ENCODE measurements at regions not wholly inside any gene's neighbourhood (a gene's known extent, or its start where the extent isn't known, plus 50 kb on each side); places are given as distances from the start of the nearest gene placed in this dataset.

GRCh38 chr3:168233001-168233400, 137.3 kb upstream of the GOLIM4 start:
- H2BK5ac ChIP-seq (ENCODE audit: low read depth, low read length, poor library complexity, severe bottlenecking): no peak overlapping the region
- no peak overlapping the region for H2AK5ac ChIP-seq (ENCODE audit: low read depth, low read length)
- TF ChIP-seq CHD1 (IDR thresholded peaks at IDR 0.05; ENCODE audit: low read depth, low read length): no peak
- no peak for TF ChIP-seq MXI1 (IDR thresholded peaks at IDR 0.05; ENCODE audit: borderline replicate concordance, low read depth, low read length)
- TF ChIP-seq MAFK (IDR thresholded peaks at IDR 0.05; ENCODE audit: low read depth, low read length): no peak
- no peak for TF ChIP-seq CEBPB (IDR thresholded peaks at IDR 0.05; ENCODE audit: low read depth, low read length)
- TF ChIP-seq USF2 (IDR thresholded peaks at IDR 0.05; ENCODE audit: low read depth, low read length): no peak
- TF ChIP-seq MAZ (IDR thresholded peaks at IDR 0.05; ENCODE audit: borderline replicate concordance, low read depth, low read length): no peak
- TF ChIP-seq RCOR1 (IDR thresholded peaks at IDR 0.05; ENCODE audit: insufficient replicate concordance, low read length): no peak
- TF ChIP-seq BHLHE40 (IDR thresholded peaks at IDR 0.05; ENCODE audit: low read depth, low read length): no peak
- TF ChIP-seq NFE2L2 (IDR thresholded peaks at IDR 0.05; ENCODE audit: low read depth, low read length): no peak
- no peak for TF ChIP-seq RFX5 (IDR thresholded peaks at IDR 0.05; ENCODE audit: low read depth, low read length)
- no peak for TF ChIP-seq ELK1 (IDR thresholded peaks at IDR 0.05; ENCODE audit: borderline replicate concordance, low read depth, low read length)
- no peak overlapping the region for H3K9ac ChIP-seq (ENCODE audit: low read depth, low read length)
- no peak overlapping the region for H3K27ac ChIP-seq (ENCODE audit: insufficient read depth, low read length)
- CTCF ChIA-PET: no interaction called here
- WGBS, 2 experiments (ENCODE audit: extremely low coverage in 2 of 2, insufficient read length in 1 of 2): no CpG with 5 or more reads among the region's 1 CpG
- H2AK9ac ChIP-seq (replicated peaks; ENCODE audit: low read depth, low read length, poor library complexity): no peak overlapping the region
- H3K56ac ChIP-seq (ENCODE audit: extremely low read depth, insufficient read depth, low read length): no peak overlapping the region
- H3K4me1 ChIP-seq (ENCODE audit: control insufficient read depth, insufficient read depth, low read length): no peaks in the 10 kb centered on the region
- ATAC-seq (ENCODE audit: low read depth) (no peak), DNase-seq (no peak)
- no peak overlapping the region for H2AFZ ChIP-seq (replicated peaks; ENCODE audit: low read length, poor library complexity)
- POLR2A ChIA-PET (ENCODE audit: unreplicated experiment): interaction anchor here (0.6 kb wide), 1 partner anchor 113 kb away, joined by 4 read pairs; no protein-coding TSS in a partner anchor
- no peaks in the 10 kb centered on the region for H3K79me1 ChIP-seq (ENCODE audit: low read depth in 1 of 2, low read length in 2 of 2)
- no peak overlapping the region for H4K91ac ChIP-seq (ENCODE audit: insufficient read depth, low read depth, low read length)
- no peak overlapping the region for H3K4me3 ChIP-seq (ENCODE audit: insufficient read depth, low read depth, low read length)
- no peak overlapping the region for H3K4me2 ChIP-seq (ENCODE audit: low read depth, low read length)
- H2BK120ac ChIP-seq (ENCODE audit: low read depth, low read length): no peak overlapping the region
- no peaks in the 10 kb centered on the region for H3K36me3 ChIP-seq (ENCODE audit: control insufficient read depth, insufficient read depth, low read length)
- H3K9me1 ChIP-seq (ENCODE audit: insufficient read depth, low read length): no peaks in the 10 kb centered on the region
- H3K18ac ChIP-seq (ENCODE audit: low read depth, low read length): no peak overlapping the region
- intact Hi-C loops (cut with micrococcal nuclease): no loop called here
- H3K27me3 ChIP-seq (ENCODE audit: control insufficient read depth, insufficient read depth, low read length): peaks cover 2% of the 10 kb centered on the region
- H3K23ac ChIP-seq (ENCODE audit: low read depth, low read length): no peak overlapping the region
- H3K4ac ChIP-seq (ENCODE audit: low read depth, low read length): no peak overlapping the region
- dilution Hi-C loops (cut with HindIII; ENCODE audit: low sequenced_read_pairs, unreplicated experiment): no loop called here
- H3K9me3 ChIP-seq (ENCODE audit: control insufficient read depth, insufficient read depth, low read length): no peaks in the 10 kb centered on the region
- H2BK15ac ChIP-seq (ENCODE audit: low read depth, low read length): no peak overlapping the region
- no peaks in the 10 kb centered on the region for H4K20me1 ChIP-seq (ENCODE audit: insufficient read depth, low read length)
- in situ Hi-C loops (cut with MboI; ENCODE audit: low sequenced_read_pairs): no loop called here
- H3K14ac ChIP-seq (replicated peaks; ENCODE audit: low read depth, low read length): no peak overlapping the region
- no peak overlapping the region for H4K5ac ChIP-seq (ENCODE audit: low read depth, low read length)
- no peak overlapping the region for H2BK20ac ChIP-seq (ENCODE audit: low read depth, low read length)
- H4K8ac ChIP-seq (ENCODE audit: low read depth in 2 of 2, low read length in 2 of 2): no peak overlapping the region
- no TSS peak for BruUV-seq (replicated peaks)
